ENCODE measurements at regions not wholly inside any gene's neighbourhood (a gene's known extent, or its start where the extent isn't known, plus 50 kb on each side); places are given as distances from the start of the nearest gene placed in this dataset.

DNA sequence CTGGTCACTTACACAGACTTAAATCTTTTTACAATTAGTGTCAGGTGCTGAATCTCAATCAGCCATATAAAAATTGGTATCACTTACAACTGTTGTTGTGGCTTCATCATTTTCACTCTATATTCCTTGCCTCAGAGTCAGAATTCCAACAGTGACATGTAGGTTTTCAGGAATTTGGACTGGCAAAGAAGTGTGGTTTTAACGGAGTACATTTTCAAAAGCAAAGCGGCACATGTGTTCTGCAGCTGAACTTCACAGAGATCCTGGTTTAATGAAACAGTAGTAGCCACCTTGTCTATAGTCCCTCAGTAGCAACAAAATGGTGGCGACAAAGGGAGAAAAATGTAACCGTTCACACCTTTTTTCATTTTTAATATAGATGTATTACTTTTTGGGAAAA lies 486.6 kb downstream of the FAT4 start (continued):
- TF ChIP-seq, protein P1, sequence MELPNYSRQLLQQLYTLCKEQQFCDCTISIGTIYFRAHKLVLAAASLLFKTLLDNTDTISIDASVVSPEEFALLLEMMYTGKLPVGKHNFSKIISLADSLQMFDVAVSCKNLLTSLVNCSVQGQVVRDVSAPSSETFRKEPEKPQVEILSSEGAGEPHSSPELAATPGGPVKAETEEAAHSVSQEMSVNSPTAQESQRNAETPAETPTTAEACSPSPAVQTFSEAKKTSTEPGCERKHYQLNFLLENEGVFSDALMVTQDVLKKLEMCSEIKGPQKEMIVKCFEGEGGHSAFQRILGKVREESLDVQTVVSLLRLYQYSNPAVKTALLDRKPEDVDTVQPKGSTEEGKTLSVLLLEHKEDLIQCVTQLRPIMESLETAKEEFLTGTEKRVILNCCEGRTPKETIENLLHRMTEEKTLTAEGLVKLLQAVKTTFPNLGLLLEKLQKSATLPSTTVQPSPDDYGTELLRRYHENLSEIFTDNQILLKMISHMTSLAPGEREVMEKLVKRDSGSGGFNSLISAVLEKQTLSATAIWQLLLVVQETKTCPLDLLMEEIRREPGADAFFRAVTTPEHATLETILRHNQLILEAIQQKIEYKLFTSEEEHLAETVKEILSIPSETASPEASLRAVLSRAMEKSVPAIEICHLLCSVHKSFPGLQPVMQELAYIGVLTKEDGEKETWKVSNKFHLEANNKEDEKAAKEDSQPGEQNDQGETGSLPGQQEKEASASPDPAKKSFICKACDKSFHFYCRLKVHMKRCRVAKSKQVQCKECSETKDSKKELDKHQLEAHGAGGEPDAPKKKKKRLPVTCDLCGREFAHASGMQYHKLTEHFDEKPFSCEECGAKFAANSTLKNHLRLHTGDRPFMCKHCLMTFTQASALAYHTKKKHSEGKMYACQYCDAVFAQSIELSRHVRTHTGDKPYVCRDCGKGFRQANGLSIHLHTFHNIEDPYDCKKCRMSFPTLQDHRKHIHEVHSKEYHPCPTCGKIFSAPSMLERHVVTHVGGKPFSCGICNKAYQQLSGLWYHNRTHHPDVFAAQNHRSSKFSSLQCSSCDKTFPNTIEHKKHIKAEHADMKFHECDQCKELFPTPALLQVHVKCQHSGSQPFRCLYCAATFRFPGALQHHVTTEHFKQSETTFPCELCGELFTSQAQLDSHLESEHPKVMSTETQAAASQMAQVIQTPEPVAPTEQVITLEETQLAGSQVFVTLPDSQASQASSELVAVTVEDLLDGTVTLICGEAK (IDR thresholded peaks at IDR 0.05): no peak
- TF ChIP-seq, protein P1 (CRISPR knock-in tag; IDR thresholded peaks at IDR 0.05): no peak
- TF ChIP-seq ZNF382 (CRISPR knock-in tag; IDR thresholded peaks at IDR 0.05; ENCODE audit: borderline replicate concordance) (no peak), KLF9 (CRISPR knock-in tag; IDR thresholded peaks at IDR 0.05; ENCODE audit: low read depth) (no peak), ZNF816 (CRISPR knock-in tag; IDR thresholded peaks at IDR 0.05; ENCODE audit: borderline replicate concordance) (no peak), ZNF556 (CRISPR knock-in tag; IDR thresholded peaks at IDR 0.05; ENCODE audit: borderline replicate concordance) (no peak), BRCA1 (CRISPR knock-in tag; IDR thresholded peaks at IDR 0.05) (no peak), ZSCAN20 (CRISPR knock-in tag; IDR thresholded peaks at IDR 0.05; ENCODE audit: borderline replicate concordance) (no peak), NPAS2 (CRISPR knock-in tag; IDR thresholded peaks at IDR 0.05; ENCODE audit: borderline replicate concordance) (no peak), DR1 (CRISPR knock-in tag; IDR thresholded peaks at IDR 0.05) (no peak), HES4 (CRISPR knock-in tag; IDR thresholded peaks at IDR 0.05; ENCODE audit: borderline replicate concordance) (no peak)
- TF ChIP-seq, protein P2, sequence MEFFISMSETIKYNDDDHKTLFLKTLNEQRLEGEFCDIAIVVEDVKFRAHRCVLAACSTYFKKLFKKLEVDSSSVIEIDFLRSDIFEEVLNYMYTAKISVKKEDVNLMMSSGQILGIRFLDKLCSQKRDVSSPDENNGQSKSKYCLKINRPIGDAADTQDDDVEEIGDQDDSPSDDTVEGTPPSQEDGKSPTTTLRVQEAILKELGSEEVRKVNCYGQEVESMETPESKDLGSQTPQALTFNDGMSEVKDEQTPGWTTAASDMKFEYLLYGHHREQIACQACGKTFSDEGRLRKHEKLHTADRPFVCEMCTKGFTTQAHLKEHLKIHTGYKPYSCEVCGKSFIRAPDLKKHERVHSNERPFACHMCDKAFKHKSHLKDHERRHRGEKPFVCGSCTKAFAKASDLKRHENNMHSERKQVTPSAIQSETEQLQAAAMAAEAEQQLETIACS (CRISPR knock-in tag; IDR thresholded peaks at IDR 0.05): no peak
- TF ChIP-seq, protein P3, sequence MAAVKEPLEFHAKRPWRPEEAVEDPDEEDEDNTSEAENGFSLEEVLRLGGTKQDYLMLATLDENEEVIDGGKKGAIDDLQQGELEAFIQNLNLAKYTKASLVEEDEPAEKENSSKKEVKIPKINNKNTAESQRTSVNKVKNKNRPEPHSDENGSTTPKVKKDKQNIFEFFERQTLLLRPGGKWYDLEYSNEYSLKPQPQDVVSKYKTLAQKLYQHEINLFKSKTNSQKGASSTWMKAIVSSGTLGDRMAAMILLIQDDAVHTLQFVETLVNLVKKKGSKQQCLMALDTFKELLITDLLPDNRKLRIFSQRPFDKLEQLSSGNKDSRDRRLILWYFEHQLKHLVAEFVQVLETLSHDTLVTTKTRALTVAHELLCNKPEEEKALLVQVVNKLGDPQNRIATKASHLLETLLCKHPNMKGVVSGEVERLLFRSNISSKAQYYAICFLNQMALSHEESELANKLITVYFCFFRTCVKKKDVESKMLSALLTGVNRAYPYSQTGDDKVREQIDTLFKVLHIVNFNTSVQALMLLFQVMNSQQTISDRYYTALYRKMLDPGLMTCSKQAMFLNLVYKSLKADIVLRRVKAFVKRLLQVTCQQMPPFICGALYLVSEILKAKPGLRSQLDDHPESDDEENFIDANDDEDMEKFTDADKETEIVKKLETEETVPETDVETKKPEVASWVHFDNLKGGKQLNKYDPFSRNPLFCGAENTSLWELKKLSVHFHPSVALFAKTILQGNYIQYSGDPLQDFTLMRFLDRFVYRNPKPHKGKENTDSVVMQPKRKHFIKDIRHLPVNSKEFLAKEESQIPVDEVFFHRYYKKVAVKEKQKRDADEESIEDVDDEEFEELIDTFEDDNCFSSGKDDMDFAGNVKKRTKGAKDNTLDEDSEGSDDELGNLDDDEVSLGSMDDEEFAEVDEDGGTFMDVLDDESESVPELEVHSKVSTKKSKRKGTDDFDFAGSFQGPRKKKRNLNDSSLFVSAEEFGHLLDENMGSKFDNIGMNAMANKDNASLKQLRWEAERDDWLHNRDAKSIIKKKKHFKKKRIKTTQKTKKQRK (IDR thresholded peaks at IDR 0.05; ENCODE audit: low read length): no peak
